Tibial nerve (tissue), 4 donors: ENCODE measurements at regions not wholly inside any gene's neighbourhood (a gene's known extent, or its start where the extent isn't known, plus 50 kb on each side); places are given as distances from the start of the nearest gene placed in this dataset.

Experiments used
- DNase-seq, 2 donors: peaks; one replicate each; pipeline ENCODE4 v3.0.0-alpha.2; 2019; ENCODE audit warnings: low spot score in 2 of 2
- H3K27ac ChIP-seq, 4 donors: fragments of 200-600 bp; sonication (generic) in 3 of 4; one replicate each; pipeline ENCODE4 v1.5.1; 2017 to 2019; ENCODE audit warnings: mild to moderate bottlenecking in 1 of 4
- H3K27me3 ChIP-seq, 2 donors: fragments of 200-600 bp; sonication (generic) in 1 of 2; one replicate each; pipeline versions ENCODE4 v1.5.1 to v1.6.0; 2017 to 2019
- H3K36me3 ChIP-seq, 3 donors: fragments of 200-600 bp; sonication (generic); one replicate each; pipeline ENCODE4 v1.5.1; 2018 to 2019
- H3K4me1 ChIP-seq, 4 donors: fragments of 200-600 bp; sonication (generic) in 3 of 4; one replicate each; pipeline ENCODE4 v1.5.1; 2017 to 2019
- H3K4me3 ChIP-seq, 4 donors: fragments of 200-600 bp; sonication (generic) in 3 of 4; one replicate each; pipeline ENCODE4 v1.5.1; 2017 to 2019; ENCODE audit warnings: mild to moderate bottlenecking in 1 of 4, moderate library complexity in 1 of 4
- H3K9me3 ChIP-seq, 4 donors: fragments of 200-600 bp; sonication (generic) in 3 of 4; one replicate each; pipeline ENCODE4 v1.5.1; 2017 to 2019
- EP300 ChIP-seq, 2 donors: sonication (generic); formaldehyde crosslinking; IDR thresholded peaks; one replicate each; pipeline ENCODE4 v1.6.1; 2017; ENCODE audit warnings: antibody characterized with exemption in 2 of 2, mild to moderate bottlenecking in 1 of 2
- POLR2A ChIP-seq, 2 donors: fragments of 450-650 bp; IDR thresholded peaks; one replicate each; pipeline ENCODE4 v1.6.1; 2017; ENCODE audit warnings: antibody characterized with exemption in 2 of 2, mild to moderate bottlenecking in 2 of 2, moderate library complexity in 2 of 2
- WGBS, 2 donors: methylation state at CpG; one replicate each; pipeline ENCODE4 v1.1.5; 2018; 5-methylcytosine and 5-hydroxymethylcytosine counted together
- TF ChIP-seq, protein P1 (sequence below), 5 experiments: fragments of 200-600 bp in 3 of 5; fragments of 450-650 bp in 2 of 5; sonication (generic) in 3 of 5; IDR thresholded peaks; one replicate each; pipeline ENCODE4 v1.5.1; 2016 to 2019; ENCODE audit warnings: antibody characterized with exemption in 5 of 5, mild to moderate bottlenecking in 3 of 5, moderate library complexity in 2 of 5

DNA sequence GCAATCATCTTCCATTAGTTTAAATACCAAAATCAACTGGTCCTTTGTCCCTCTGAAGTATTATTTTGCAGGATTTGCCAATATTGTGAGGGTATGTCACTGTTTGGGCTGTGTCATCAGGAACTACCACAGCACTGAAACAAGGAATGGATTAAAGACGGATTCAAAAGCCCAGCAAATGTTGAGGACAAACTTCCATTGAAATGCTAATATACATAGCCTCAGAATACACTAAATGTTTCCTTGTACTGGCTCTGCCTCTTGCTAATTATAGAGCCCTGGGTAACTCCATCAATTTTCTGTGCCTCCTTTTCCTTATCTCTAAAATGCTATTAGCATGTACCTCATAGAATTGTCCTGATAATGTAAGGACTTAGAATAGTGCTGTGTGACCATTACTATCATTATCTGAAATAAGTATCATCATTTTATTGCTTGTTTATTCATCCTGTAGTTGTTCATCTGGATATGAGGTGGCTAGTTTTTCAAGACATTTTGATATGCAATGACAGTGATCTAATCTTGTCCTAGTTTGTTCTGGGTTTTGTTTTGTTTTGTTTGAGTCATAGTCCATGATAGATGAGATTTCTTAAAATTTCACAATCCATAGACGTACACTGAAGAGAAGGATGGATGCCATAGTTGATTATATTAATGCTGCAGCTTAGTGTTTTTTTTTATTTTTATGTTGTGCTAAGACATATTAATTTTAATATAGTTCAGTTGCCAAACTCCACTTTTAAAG, 333.4 kb upstream of the KCNH7 start:
- WGBS, 2 donors, result 58 to 64% methylated on average over 2 of the region's 2 CpGs
- no peak overlapping the region for H3K27ac ChIP-seq
- H3K9me3 ChIP-seq, result no peaks in the 10 kb centered on the region
- no peaks in the 10 kb centered on the region for H3K4me1 ChIP-seq
- no peak overlapping the region for H3K4me3 ChIP-seq
- no peaks in the 10 kb centered on the region for H3K27me3 ChIP-seq
- DNase-seq, result no peak
- no peaks in the 10 kb centered on the region for H3K36me3 ChIP-seq
- TF ChIP-seq, protein P1, sequence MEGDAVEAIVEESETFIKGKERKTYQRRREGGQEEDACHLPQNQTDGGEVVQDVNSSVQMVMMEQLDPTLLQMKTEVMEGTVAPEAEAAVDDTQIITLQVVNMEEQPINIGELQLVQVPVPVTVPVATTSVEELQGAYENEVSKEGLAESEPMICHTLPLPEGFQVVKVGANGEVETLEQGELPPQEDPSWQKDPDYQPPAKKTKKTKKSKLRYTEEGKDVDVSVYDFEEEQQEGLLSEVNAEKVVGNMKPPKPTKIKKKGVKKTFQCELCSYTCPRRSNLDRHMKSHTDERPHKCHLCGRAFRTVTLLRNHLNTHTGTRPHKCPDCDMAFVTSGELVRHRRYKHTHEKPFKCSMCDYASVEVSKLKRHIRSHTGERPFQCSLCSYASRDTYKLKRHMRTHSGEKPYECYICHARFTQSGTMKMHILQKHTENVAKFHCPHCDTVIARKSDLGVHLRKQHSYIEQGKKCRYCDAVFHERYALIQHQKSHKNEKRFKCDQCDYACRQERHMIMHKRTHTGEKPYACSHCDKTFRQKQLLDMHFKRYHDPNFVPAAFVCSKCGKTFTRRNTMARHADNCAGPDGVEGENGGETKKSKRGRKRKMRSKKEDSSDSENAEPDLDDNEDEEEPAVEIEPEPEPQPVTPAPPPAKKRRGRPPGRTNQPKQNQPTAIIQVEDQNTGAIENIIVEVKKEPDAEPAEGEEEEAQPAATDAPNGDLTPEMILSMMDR (IDR thresholded peaks at IDR 0.05), result no peak
- TF ChIP-seq POLR2A (IDR thresholded peaks at IDR 0.05) (no peak), EP300 (IDR thresholded peaks at IDR 0.05) (no peak)

DNA sequence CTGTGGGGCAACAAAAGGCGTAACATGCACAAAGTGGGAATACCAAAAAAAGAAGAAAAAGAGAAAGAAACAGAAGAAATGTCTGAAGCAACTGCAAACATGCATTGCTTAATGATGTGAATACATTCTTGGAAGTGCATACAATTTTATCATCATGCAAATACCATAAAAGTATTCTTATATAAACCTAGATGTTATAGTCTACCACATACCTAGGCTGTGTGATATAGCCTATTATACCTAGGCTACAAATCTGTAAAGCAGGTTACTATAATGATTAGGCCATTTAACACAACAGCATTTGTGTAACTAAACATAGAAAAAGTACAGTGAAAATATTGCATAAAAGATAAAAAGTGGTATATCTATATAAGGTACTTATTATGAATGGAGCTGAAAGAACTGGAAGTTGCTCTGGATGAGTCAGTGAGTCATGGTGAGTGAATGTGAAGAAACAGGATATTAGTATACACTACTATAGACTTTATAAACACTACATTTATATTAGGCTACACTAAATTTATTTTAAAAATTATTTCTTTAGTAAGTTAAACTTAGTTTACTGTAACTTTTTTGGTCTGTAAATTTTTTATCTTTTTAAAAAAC, 319.4 kb upstream of the KCNH7 start:
- no peak overlapping the region for H3K27ac ChIP-seq
- H3K27me3 ChIP-seq, result no peaks in the 10 kb centered on the region
- H3K9me3 ChIP-seq, result no peaks in the 10 kb centered on the region
- H3K4me1 ChIP-seq, result no peaks in the 10 kb centered on the region
- no peaks in the 10 kb centered on the region for H3K36me3 ChIP-seq
- TF ChIP-seq EP300 (IDR thresholded peaks at IDR 0.05), result no peak
- TF ChIP-seq POLR2A (IDR thresholded peaks at IDR 0.05), result no peak
- TF ChIP-seq, protein P1 (IDR thresholded peaks at IDR 0.05), result no peak
- WGBS, 2 donors, result 94 to 100% methylated on average over 1 of the region's 1 CpG
- DNase-seq, result no peak
- no peak overlapping the region for H3K4me3 ChIP-seq

DNA sequence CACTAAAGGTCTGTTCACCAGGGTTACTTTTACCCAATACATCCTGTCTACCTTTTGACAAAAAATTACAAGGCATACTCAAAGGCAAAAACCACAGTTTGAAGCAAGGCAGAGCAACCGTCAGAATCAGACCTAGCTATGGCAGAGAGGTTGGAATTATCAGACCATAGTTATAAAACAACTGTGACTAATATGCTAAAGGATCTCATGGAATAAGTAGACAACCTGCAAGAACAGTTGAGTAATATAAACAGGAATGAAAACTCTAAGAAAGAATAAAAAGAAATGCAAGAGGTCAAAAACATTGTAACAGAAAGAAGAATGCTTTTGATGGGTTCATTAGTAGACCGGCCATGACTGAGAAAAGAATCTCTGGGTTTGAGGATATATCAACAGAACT, 318.8 kb upstream of the KCNH7 start:
- no peaks in the 10 kb centered on the region for H3K36me3 ChIP-seq
- WGBS, 2 donors, result 89 to 93% methylated on average over 2 of the region's 2 CpGs
- no peaks in the 10 kb centered on the region for H3K9me3 ChIP-seq
- H3K27ac ChIP-seq, result no peak overlapping the region
- H3K4me1 ChIP-seq, result no peaks in the 10 kb centered on the region
- H3K4me3 ChIP-seq, result no peak overlapping the region
- no peaks in the 10 kb centered on the region for H3K27me3 ChIP-seq
- no peak for TF ChIP-seq POLR2A (IDR thresholded peaks at IDR 0.05)
- no peak for TF ChIP-seq EP300 (IDR thresholded peaks at IDR 0.05)
- TF ChIP-seq, protein P1 (IDR thresholded peaks at IDR 0.05), result no peak
- DNase-seq, result no peak

DNA sequence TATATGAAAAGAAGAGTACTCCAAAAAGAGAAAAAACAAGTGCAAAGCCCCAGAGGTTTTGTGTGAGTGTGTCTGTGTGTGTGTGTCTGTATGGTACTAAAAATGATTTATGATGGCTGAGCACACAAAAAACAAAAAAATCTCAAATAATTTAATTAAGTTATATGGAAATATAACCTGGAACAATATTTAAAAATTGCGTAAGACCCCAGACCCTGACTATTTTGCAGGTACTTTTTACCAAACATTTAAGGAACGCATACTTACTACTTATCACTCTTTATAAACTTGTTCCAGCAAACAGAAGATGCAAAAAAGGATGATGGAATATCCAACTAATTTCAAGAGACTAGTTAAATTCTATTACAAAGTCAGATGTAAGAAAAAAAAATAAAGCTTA, 317.4 kb upstream of the KCNH7 start:
- H3K36me3 ChIP-seq, result no peaks in the 10 kb centered on the region
- no peaks in the 10 kb centered on the region for H3K9me3 ChIP-seq
- no peak overlapping the region for H3K4me3 ChIP-seq
- no peak for DNase-seq
- whole genome bisulfite sequencing, 2 donors, result 92 to 96% methylated on average over 2 of the region's 2 CpGs
- H3K27ac ChIP-seq, result no peak overlapping the region
- no peaks in the 10 kb centered on the region for H3K4me1 ChIP-seq
- TF ChIP-seq EP300 (IDR thresholded peaks at IDR 0.05) (no peak), POLR2A (IDR thresholded peaks at IDR 0.05) (no peak)
- TF ChIP-seq, protein P1 (IDR thresholded peaks at IDR 0.05), result no peak
- no peaks in the 10 kb centered on the region for H3K27me3 ChIP-seq

DNA sequence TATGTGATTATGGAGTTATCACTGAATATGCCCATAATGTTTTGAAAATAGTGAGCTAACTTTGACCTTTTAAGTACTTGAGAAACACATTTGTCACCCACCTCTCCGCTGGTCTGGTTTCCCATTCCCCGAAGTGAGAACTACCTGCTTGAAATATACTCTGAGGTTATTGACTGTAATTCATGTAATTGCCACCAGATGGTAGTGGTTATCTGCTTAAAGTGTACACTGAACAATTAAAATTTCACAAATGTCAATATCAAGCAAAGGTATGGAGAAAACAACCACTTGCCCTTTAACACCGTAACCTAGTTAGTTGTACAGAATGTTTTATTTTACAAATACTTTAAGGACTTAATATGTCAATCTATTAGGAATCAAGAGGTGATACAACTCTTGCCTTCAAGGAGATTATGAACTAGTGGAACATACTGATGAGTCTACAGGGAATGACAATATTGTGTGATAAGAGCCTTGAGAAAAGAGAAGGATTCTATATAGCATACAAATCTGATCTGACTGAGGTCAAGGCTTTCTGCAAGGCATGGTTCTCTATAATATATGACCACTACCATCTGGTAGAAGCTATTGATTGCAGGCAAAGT, 316.8 kb upstream of the KCNH7 start:
- H3K4me3 ChIP-seq, result no peak overlapping the region
- H3K9me3 ChIP-seq, result no peaks in the 10 kb centered on the region
- TF ChIP-seq POLR2A (IDR thresholded peaks at IDR 0.05) (no peak), EP300 (IDR thresholded peaks at IDR 0.05) (no peak)
- TF ChIP-seq, protein P1 (IDR thresholded peaks at IDR 0.05), result peak; percentile 43 to 61 (median 51)

More for the DNA sequence above, 316.8 kb upstream of the KCNH7 start:
- Histone ChIP-seq H3K27ac (no peak overlapping the region), H3K27me3 (no peaks in the 10 kb centered on the region), H3K36me3 (no peaks in the 10 kb centered on the region), H3K4me1 (no peaks in the 10 kb centered on the region)
- WGBS, 2 donors, result 42 to 43% methylated on average over 3 of the region's 3 CpGs
- DNase-seq, result peak in 1 of 2 donors; percentile 7
